ENCODE measurements at regions not wholly inside any gene's neighbourhood (a gene's known extent, or its start where the extent isn't known, plus 50 kb on each side); places are given as distances from the start of the nearest gene placed in this dataset.

DNA sequence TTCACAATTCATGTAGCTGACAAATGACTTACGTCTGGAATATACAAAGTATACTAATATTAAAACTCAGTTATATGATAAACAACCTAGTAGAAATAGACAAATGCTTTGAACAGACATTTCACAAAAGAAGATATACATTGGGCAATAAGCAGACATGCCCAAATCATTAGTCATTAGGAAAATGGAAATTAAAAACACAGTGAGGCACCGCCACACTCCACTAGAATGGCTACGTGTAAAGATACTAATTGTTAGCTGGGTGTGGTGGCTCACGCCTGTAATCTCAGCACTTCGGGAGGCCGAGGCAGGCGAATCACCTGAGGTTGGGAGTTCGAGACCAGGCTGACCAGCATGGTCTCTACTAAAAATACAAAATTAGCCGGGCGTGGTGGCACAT is 248.9 kb upstream of the TMEM132C start:
- Histone ChIP-seq H3K4me1 (replicated peaks in 1 of 2) (no peaks in the 10 kb centered on the region), H3K36me3 (replicated peaks in 1 of 2) (no peaks in the 10 kb centered on the region), H3K9me3 (replicated peaks in 1 of 3) (no peaks in the 10 kb centered on the region), H3K27ac (no peak overlapping the region), H3K4me3 (no peak overlapping the region), H3K27me3 (no peaks in the 10 kb centered on the region)
- intact Hi-C loops (cut with DNase I) = no loop called here
- TF ChIP-seq POLR2A (IDR thresholded peaks at IDR 0.05) = no peak
- TF ChIP-seq, protein P1, sequence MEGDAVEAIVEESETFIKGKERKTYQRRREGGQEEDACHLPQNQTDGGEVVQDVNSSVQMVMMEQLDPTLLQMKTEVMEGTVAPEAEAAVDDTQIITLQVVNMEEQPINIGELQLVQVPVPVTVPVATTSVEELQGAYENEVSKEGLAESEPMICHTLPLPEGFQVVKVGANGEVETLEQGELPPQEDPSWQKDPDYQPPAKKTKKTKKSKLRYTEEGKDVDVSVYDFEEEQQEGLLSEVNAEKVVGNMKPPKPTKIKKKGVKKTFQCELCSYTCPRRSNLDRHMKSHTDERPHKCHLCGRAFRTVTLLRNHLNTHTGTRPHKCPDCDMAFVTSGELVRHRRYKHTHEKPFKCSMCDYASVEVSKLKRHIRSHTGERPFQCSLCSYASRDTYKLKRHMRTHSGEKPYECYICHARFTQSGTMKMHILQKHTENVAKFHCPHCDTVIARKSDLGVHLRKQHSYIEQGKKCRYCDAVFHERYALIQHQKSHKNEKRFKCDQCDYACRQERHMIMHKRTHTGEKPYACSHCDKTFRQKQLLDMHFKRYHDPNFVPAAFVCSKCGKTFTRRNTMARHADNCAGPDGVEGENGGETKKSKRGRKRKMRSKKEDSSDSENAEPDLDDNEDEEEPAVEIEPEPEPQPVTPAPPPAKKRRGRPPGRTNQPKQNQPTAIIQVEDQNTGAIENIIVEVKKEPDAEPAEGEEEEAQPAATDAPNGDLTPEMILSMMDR (IDR thresholded peaks at IDR 0.05) = no peak
- 80 to 82% (median 82%) methylated on average over 10 of the region's 10 CpGs for WGBS, 4 donors
- DNase-seq = no peak

DNA sequence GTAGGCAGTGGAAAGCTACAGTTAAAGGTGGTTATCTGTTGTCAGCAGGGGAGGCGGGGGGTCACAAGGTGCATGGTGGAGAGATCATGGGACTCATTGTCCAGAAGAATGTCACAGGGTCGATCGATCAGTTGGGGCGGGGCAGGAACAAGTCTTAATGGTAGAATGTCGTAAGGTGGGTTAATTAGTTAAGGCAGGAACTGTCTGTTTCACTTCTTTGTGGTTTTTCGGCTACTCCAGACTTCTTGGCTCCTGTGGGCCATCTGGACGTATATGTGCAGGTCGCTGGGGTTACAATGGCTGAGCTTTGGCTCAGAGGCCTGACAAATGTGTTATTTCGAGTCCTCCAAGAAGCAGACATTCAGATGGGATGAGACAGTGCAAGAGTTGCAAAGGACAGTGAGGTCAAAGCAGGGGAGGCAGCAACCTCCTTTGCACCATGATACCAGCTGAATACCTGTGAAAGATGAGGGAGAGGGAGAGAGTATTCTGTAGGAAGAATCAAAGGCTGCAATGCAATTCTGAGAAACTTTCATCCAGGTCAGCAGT is 246.9 kb upstream of the TMEM132C start:
- Histone ChIP-seq H3K9me3 (replicated peaks in 1 of 3) (no peaks in the 10 kb centered on the region), H3K27me3 (peaks cover 2% of the 10 kb centered on the region), H3K36me3 (replicated peaks in 1 of 2) (no peaks in the 10 kb centered on the region), H3K4me1 (replicated peaks in 1 of 2) (no peaks in the 10 kb centered on the region), H3K27ac (no peak overlapping the region), H3K4me3 (no peak overlapping the region)
- intact Hi-C loops (cut with DNase I) = no loop called here
- 74 to 76% (median 75%) methylated on average over 9 of the region's 9 CpGs for WGBS, 4 donors
- DNase-seq = no peak
- no peak for TF ChIP-seq POLR2A (IDR thresholded peaks at IDR 0.05)
- TF ChIP-seq, protein P1 (IDR thresholded peaks at IDR 0.05) = no peak

DNA sequence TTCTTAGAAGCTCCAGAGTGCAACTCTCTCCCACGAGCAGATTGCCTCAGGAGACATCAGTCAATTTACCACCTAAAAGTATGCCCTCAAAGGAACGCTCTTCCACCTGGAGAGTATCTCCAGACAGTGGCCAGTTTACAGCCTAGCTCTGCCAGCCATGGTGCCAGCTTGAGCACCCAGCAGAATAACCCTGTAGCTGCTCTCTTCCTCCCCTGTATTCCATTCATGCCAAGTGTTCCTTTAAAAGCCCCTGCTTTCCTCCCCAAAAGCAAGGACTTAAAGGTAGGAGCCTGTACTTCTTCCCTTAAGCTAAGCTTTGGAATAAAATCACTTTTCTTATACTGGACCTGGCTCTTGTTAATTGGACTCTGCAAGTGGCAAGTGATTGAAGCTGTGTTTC is 245.4 kb upstream of the TMEM132C start:
- Histone ChIP-seq H3K4me3 (no peak overlapping the region), H3K27me3 (peaks cover 2% of the 10 kb centered on the region), H3K36me3 (replicated peaks in 1 of 2) (no peaks in the 10 kb centered on the region), H3K9me3 (replicated peaks in 1 of 3) (no peaks in the 10 kb centered on the region), H3K27ac (no peak overlapping the region), H3K4me1 (replicated peaks in 1 of 2) (no peaks in the 10 kb centered on the region)
- WGBS, 4 donors = 46 to 79% (median 61%) methylated on average over 2 of the region's 2 CpGs
- no peak for DNase-seq
- TF ChIP-seq, protein P1 (IDR thresholded peaks at IDR 0.05) = no peak
- no peak for TF ChIP-seq POLR2A (IDR thresholded peaks at IDR 0.05)
- intact Hi-C loops (cut with DNase I) = no loop called here

DNA sequence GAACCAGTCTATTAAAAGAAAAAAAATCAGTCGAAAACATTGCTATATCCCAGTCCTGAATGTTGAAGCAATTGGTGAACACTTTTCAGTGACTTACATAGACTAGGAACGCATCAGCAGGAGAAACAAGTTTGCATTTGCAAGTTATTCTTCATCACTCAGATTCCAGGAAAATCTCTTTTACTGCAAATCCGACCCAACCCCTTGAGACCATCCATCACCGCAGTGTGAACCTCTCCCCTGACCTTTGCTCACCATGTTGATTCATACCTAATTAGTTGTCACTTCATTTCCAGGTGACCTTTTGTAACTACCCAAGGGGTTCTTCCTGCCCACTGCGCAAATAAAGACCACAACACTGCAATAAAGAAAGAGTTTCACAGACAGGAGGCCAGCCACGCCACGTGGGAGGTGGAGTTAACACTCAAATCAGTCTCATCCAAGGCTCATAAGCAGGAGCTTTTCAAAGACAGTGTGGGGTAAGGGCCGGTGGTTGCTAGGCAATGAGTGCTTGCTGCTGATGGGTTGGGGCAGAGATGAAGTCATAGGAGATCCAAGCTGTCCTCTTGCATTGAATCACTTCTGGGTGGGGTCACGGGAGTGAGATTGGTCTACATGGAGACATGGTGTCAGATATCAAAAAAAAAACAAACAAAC is 241.3 kb upstream of the TMEM132C start:
- WGBS, 4 donors = 56 to 64% (median 62%) methylated on average over 9 of the region's 9 CpGs
- TF ChIP-seq POLR2A (IDR thresholded peaks at IDR 0.05) = no peak
- TF ChIP-seq, protein P1 (IDR thresholded peaks at IDR 0.05) = no peak
- intact Hi-C loops (cut with DNase I) = no loop called here

More for the DNA sequence above, 241.3 kb upstream of the TMEM132C start:
- Histone ChIP-seq H3K36me3 (replicated peaks in 1 of 2) (no peaks in the 10 kb centered on the region), H3K9me3 (replicated peaks in 1 of 3) (no peaks in the 10 kb centered on the region), H3K27me3 (peaks cover 2% of the 10 kb centered on the region), H3K27ac (no peak overlapping the region), H3K4me3 (no peak overlapping the region), H3K4me1 (replicated peaks in 1 of 2) (no peaks in the 10 kb centered on the region)
- DNase-seq = no peak

Measured in adrenal gland (tissue), 9 donors.